GM12892 (cell line): ENCODE measurements at regions not wholly inside any gene's neighbourhood (a gene's known extent, or its start where the extent isn't known, plus 50 kb on each side); places are given as distances from the start of the nearest gene placed in this dataset.

Experiments used
- POLR2A ChIP-seq: IDR thresholded peaks from 2 replicates; pipeline ENCODE4 v1.6.1; 2011; ENCODE audit warnings: low read depth, low read length, control low read depth
- POLR2AphosphoS5 ChIP-seq: IDR thresholded peaks from 2 replicates; pipeline ENCODE4 v1.6.1; 2011; ENCODE audit warnings: low read depth, low read length, control low read depth
- TAF1 ChIP-seq: IDR thresholded peaks from 2 replicates; pipeline ENCODE4 v1.6.1; 2011; ENCODE audit warnings: low read depth, mild to moderate bottlenecking, control low read depth, low read length, borderline replicate concordance

- TF ChIP-seq POLR2A, result no peak
- TF ChIP-seq POLR2AphosphoS5, result no peak
- TF ChIP-seq TAF1, result no peak
Observed at GRCh38 chr15:96505014-96505413, 174.5 kb downstream of the NR2F2 start.
